H1 (cell line): ENCODE measurements at regions not wholly inside any gene's neighbourhood (a gene's known extent, or its start where the extent isn't known, plus 50 kb on each side); places are given as distances from the start of the nearest gene placed in this dataset.

Experiments
- CTCF ChIA-PET: fragments of 300-600 bp; sonication (Branson Sonifier 250); formaldehyde crosslinking; loops from one replicate; lab custom pipeline; 2021; ENCODE audit not compliant: partially characterized antibody; lab: Charles Lee
- POLR2A ChIA-PET: fragments of 300-600 bp; sonication (Branson Sonifier 250); formaldehyde crosslinking; loops from one replicate; lab custom pipeline; 2021; ENCODE audit warnings: inconsistent platforms; ENCODE audit not compliant: partially characterized antibody; lab: Charles Lee
- DNase-seq, 2 experiments: peaks; one replicate each; pipeline versions ENCODE4 v3.0.0 to v3.0.0-alpha.2; 2010 to 2022; ENCODE audit warnings: low spot score in 2 of 2, low read depth in 1 of 2, mixed read lengths in 1 of 2
- FAIRE-seq: peaks from 2 replicates; lab custom pipeline; 2011; peaks lifted over from hg19 to GRCh38; lab: Jason Lieb, UNC
- H2AFZ ChIP-seq: 2 replicates; pipeline ENCODE4 v1.8.1; 2012; ENCODE audit warnings: low read length, inconsistent platforms
- H2AK5ac ChIP-seq: 2 replicates; pipeline ENCODE4 v1.6.1; 2013; ENCODE audit warnings: low read depth, low read length
- H2BK120ac ChIP-seq: replicated peaks from 2 replicates; pipeline ENCODE3; 2013; ENCODE audit warnings: low read depth, low read length, inconsistent platforms
- H2BK12ac ChIP-seq: 2 replicates; pipeline ENCODE4 v1.6.1; 2013; ENCODE audit warnings: low read depth, low read length
- H2BK15ac ChIP-seq: 2 replicates; pipeline ENCODE4 v1.6.1; 2013; ENCODE audit warnings: low read length
- H2BK20ac ChIP-seq: 2 replicates; pipeline ENCODE4 v1.6.1; 2013; ENCODE audit warnings: low read length
- H2BK5ac ChIP-seq: 2 replicates; pipeline ENCODE4 v1.6.1; 2013; ENCODE audit warnings: low read depth, low read length
- H3K14ac ChIP-seq: 2 replicates; pipeline ENCODE4 v1.6.1; 2013; ENCODE audit warnings: inconsistent platforms; ENCODE audit not compliant: insufficient read length
- H3K18ac ChIP-seq: 2 replicates; pipeline ENCODE4 v1.6.1; 2013; ENCODE audit warnings: low read length; ENCODE audit errors: extremely low read depth
- H3K23ac ChIP-seq: 2 replicates; pipeline ENCODE4 v1.6.1; 2013; ENCODE audit warnings: inconsistent platforms; ENCODE audit not compliant: insufficient read length
- H3K23me2 ChIP-seq: 2 replicates; pipeline ENCODE4 v1.6.1; 2013; ENCODE audit warnings: low read depth, low read length
- H3K27ac ChIP-seq: 2 replicates; pipeline ENCODE4 v1.6.1; 2011; ENCODE audit warnings: low read depth, low read length, inconsistent platforms
- H3K27me3 ChIP-seq, 4 experiments: replicated peaks in 1 of 4; 1 replicate in 1 of 4; 2 replicates in 3 of 4; pipeline versions ENCODE4 v1.6.1 to v1.8.1; 2011 to 2013; ENCODE audit warnings: low read length in 3 of 4, mild to moderate bottlenecking in 3 of 4, inconsistent platforms in 2 of 4, mixed read lengths in 2 of 4, moderate library complexity in 1 of 4; ENCODE audit not compliant: control insufficient read depth in 3 of 4, insufficient read depth in 3 of 4; ENCODE audit errors: extremely low read depth in 1 of 4
- H3K36me3 ChIP-seq, 4 experiments: 2 replicates each; pipeline versions ENCODE4 v1.6.1 to v1.8.1; 2011 to 2013; ENCODE audit warnings: mild to moderate bottlenecking in 4 of 4, low read length in 3 of 4, moderate library complexity in 2 of 4, control low read depth in 1 of 4, inconsistent platforms in 1 of 4; ENCODE audit not compliant: insufficient read depth in 4 of 4, control insufficient read depth in 2 of 4
- H3K4ac ChIP-seq: replicated peaks from 2 replicates; pipeline ENCODE3; 2013; ENCODE audit warnings: low read length, low read depth, mixed read lengths, inconsistent platforms; ENCODE audit not compliant: insufficient read length
- H3K4me1 ChIP-seq, 4 experiments: replicated peaks in 1 of 4; 1 replicate in 1 of 4; 2 replicates in 3 of 4; pipeline versions ENCODE4 v1.6.1 to v1.8.1; 2011 to 2013; ENCODE audit warnings: low read length in 3 of 4, inconsistent platforms in 2 of 4, mixed read lengths in 1 of 4; ENCODE audit not compliant: insufficient read depth in 4 of 4, control insufficient read depth in 3 of 4
- H3K4me2 ChIP-seq, 2 experiments: 2 replicates each; pipeline versions ENCODE4 v1.6.1 to v1.8.1; 2011 to 2013; ENCODE audit warnings: low read depth in 2 of 2, low read length in 2 of 2, control low read depth in 1 of 2, inconsistent platforms in 1 of 2, mild to moderate bottlenecking in 1 of 2; ENCODE audit not compliant: insufficient read depth in 1 of 2
- H3K4me3 ChIP-seq, 4 experiments: fragments of 200-600, 300-600 bp in 1 of 4; sonication (generic), shearing (Covaris generic), sonication (Bioruptor Twin) in 1 of 4; 2 replicates each; pipeline versions ENCODE4 v1.5.1 to v1.8.1; 2011 to 2016; ENCODE audit warnings: low read length in 4 of 4, low read depth in 3 of 4, control low read depth in 2 of 4, inconsistent platforms in 2 of 4, mild to moderate bottlenecking in 2 of 4, mixed read lengths in 1 of 4, moderate library complexity in 1 of 4; ENCODE audit not compliant: insufficient read depth in 2 of 4; ENCODE audit errors: extremely low read depth in 1 of 4
- H3K56ac ChIP-seq: replicated peaks from 2 replicates; pipeline ENCODE3; 2013; ENCODE audit warnings: low read depth, mild to moderate bottlenecking, mixed read lengths, low read length, inconsistent platforms; ENCODE audit not compliant: insufficient read length
- H3K79me1 ChIP-seq: 2 replicates; pipeline ENCODE4 v1.6.1; 2013; ENCODE audit warnings: low read depth, low read length, control low read depth
- H3K79me2 ChIP-seq, 2 experiments: 2 replicates each; pipeline versions ENCODE4 v1.6.1 to v1.8.1; 2012 to 2013; ENCODE audit warnings: low read length in 2 of 2, mild to moderate bottlenecking in 2 of 2, inconsistent platforms in 1 of 2; ENCODE audit not compliant: insufficient read depth in 2 of 2, control insufficient read depth in 1 of 2
- H3K9ac ChIP-seq, 4 experiments: replicated peaks in 1 of 4; 1 replicate in 1 of 4; 2 replicates in 3 of 4; pipeline versions ENCODE4 v1.6.1 to v1.8.1; 2011 to 2013; ENCODE audit warnings: low read depth in 3 of 4, low read length in 3 of 4, control low read depth in 2 of 4, mild to moderate bottlenecking in 2 of 4, moderate library complexity in 2 of 4, inconsistent platforms in 1 of 4; ENCODE audit errors: extremely low read depth in 1 of 4
- H3K9me3 ChIP-seq, 2 experiments: 2 replicates each; pipeline versions ENCODE4 v1.6.1 to v1.8.1; 2012 to 2013; ENCODE audit warnings: mild to moderate bottlenecking in 2 of 2, moderate library complexity in 2 of 2, control low read depth in 1 of 2, inconsistent platforms in 1 of 2, low read depth in 1 of 2, low read length in 1 of 2, mixed read lengths in 1 of 2; ENCODE audit not compliant: insufficient read depth in 2 of 2
- H4K20me1 ChIP-seq, 2 experiments: replicated peaks in 1 of 2; 2 replicates each; pipeline versions ENCODE3 to v1.8.1; 2011 to 2013; ENCODE audit warnings: inconsistent platforms in 2 of 2, low read length in 2 of 2, mild to moderate bottlenecking in 1 of 2; ENCODE audit not compliant: insufficient read depth in 2 of 2, control insufficient read depth in 1 of 2
- H4K5ac ChIP-seq: 2 replicates; pipeline ENCODE4 v1.6.1; 2013; ENCODE audit warnings: low read length, low read depth, mixed read lengths, inconsistent platforms; ENCODE audit not compliant: insufficient read length
- H4K8ac ChIP-seq: 2 replicates; pipeline ENCODE4 v1.8.0; 2013; ENCODE audit warnings: mild to moderate bottlenecking, moderate library complexity, low read length, inconsistent platforms; ENCODE audit not compliant: insufficient read depth; ENCODE audit errors: extremely low read depth
- H4K91ac ChIP-seq: replicated peaks from 2 replicates; pipeline ENCODE3; 2013; ENCODE audit warnings: low read length, mixed read lengths, inconsistent platforms; ENCODE audit not compliant: insufficient read length
- CHD7 ChIP-seq: fragments of 300-600 bp; sonication (generic); IDR thresholded peaks from 2 replicates; pipeline ENCODE4 v1.7.1; 2012; ENCODE audit warnings: low read length, moderate library complexity, mild to moderate bottlenecking, inconsistent platforms; ENCODE audit not compliant: insufficient replicate concordance
- WGBS, 2 experiments: shearing (Covaris generic) in 1 of 2; methylation state at CpG; one replicate each; pipeline versions ENCODE4 v1.1.6 to v1.1.7; 2013 to 2015; ENCODE audit warnings: low lambda C conversion rate in 2 of 2, mixed read lengths in 2 of 2, inconsistent platforms in 1 of 2, low coverage in 1 of 2, missing lambda C conversion rate in 1 of 2; ENCODE audit not compliant: insufficient replicate concordance in 2 of 2, insufficient coverage in 1 of 2, insufficient read length in 1 of 2; ENCODE audit errors: extremely low coverage in 1 of 2, missing lambda C conversion rate in 1 of 2; 5-methylcytosine and 5-hydroxymethylcytosine counted together

- Histone ChIP-seq H2AFZ (no peak overlapping the region), H4K5ac (no peak overlapping the region), H3K4ac (no peak overlapping the region), H3K79me1 (no peaks in the 10 kb centered on the region), H3K79me2 (no peaks in the 10 kb centered on the region), H3K9me3 (no peaks in the 10 kb centered on the region), H3K4me3 (no peak overlapping the region), H2BK15ac (no peak overlapping the region), H2BK5ac (no peak overlapping the region), H4K8ac (no peak overlapping the region), H2AK5ac (no peak overlapping the region), H3K27ac (no peak overlapping the region), H3K36me3 (no peaks in the 10 kb centered on the region), H3K14ac (no peak overlapping the region), H3K4me2 (no peak overlapping the region), H3K9ac (no peak overlapping the region), H3K23ac (no peak overlapping the region), H2BK20ac (no peak overlapping the region), H3K27me3 (no peaks in the 10 kb centered on the region), H4K91ac (no peak overlapping the region), H4K20me1 (no peaks in the 10 kb centered on the region), H2BK12ac (no peak overlapping the region), H2BK120ac (no peak overlapping the region), H3K4me1 (no peaks in the 10 kb centered on the region), H3K23me2 (no peaks in the 10 kb centered on the region), H3K18ac (no peak overlapping the region), H3K56ac (no peak overlapping the region)
- no peak for FAIRE-seq
- ChIA-PET CTCF (interaction anchor here (0.8 kb wide), 1 partner anchor 46 kb away, joined by 3 read pairs; no protein-coding TSS in a partner anchor), POLR2A (no interaction called here)
- 89% methylated on average over 3 of the region's 3 CpGs; no CpG with 5 or more reads in 1 of the 2 experiments for WGBS, 2 experiments
- no peak for DNase-seq
- TF ChIP-seq CHD7: no peak
Measured at GRCh38 chr12:33634544-33634943, 194.9 kb upstream of the SYT10 start.
